RWPE2 (cell line): ENCODE measurements at regions not wholly inside any gene's neighbourhood (a gene's known extent, or its start where the extent isn't known, plus 50 kb on each side); places are given as distances from the start of the nearest gene placed in this dataset.
"Not testable (repeated sequence)": the region's sequence is repeated elsewhere in the genome, so short reads cannot be mapped to it uniquely, and the experiment has no call there.

Experiments used
- ATAC-seq: fragments of 200-7000 bp; cut with Tn5 transposase; 3 replicates; pipeline ENCODE4 v1.9.1; 2021; ENCODE audit warnings: low read depth
- DNase-seq: peaks from one replicate; pipeline ENCODE4 v3.0.0-alpha.2; 2020; ENCODE audit warnings: low spot score
- H3K27ac ChIP-seq: fragments of 450-650 bp; 2 replicates; pipeline ENCODE4 v1.5.1; 2017; ENCODE audit warnings: mild to moderate bottlenecking; ENCODE audit not compliant: poor library complexity, severe bottlenecking
- H3K27me3 ChIP-seq: fragments of 250-450 bp; sonication (Bioruptor Pico); 2 replicates; pipeline ENCODE4 v1.5.1; 2021; ENCODE audit warnings: mild to moderate bottlenecking, moderate library complexity; ENCODE audit not compliant: insufficient read depth, poor library complexity, severe bottlenecking
- H3K36me3 ChIP-seq: fragments of 250-450 bp; sonication (Bioruptor Pico); 2 replicates; pipeline ENCODE4 v1.5.1; 2020; ENCODE audit warnings: low read depth, mild to moderate bottlenecking, moderate library complexity
- H3K4me1 ChIP-seq: fragments of 250-450 bp; sonication (Bioruptor Pico); 2 replicates; pipeline ENCODE4 v1.5.1; 2021; ENCODE audit warnings: mild to moderate bottlenecking, moderate library complexity; ENCODE audit not compliant: insufficient read depth, poor library complexity, severe bottlenecking
- H3K4me3 ChIP-seq: fragments of 250-450 bp; sonication (Bioruptor Pico); 2 replicates; pipeline ENCODE4 v1.5.1; 2021; ENCODE audit warnings: mild to moderate bottlenecking, moderate library complexity; ENCODE audit not compliant: severe bottlenecking
- H3K9me3 ChIP-seq: fragments of 250-450 bp; sonication (Bioruptor Pico); 2 replicates; pipeline ENCODE4 v1.5.1; 2021; ENCODE audit warnings: mild to moderate bottlenecking, moderate library complexity; ENCODE audit not compliant: severe bottlenecking
- CTCF ChIP-seq: fragments of 450-650 bp; IDR thresholded peaks from one replicate; pipeline ENCODE4 v1.5.1; 2017; ENCODE audit warnings: mild to moderate bottlenecking, moderate library complexity; ENCODE audit not compliant: poor library complexity, severe bottlenecking

GRCh38 chr1:90220941-90221693, 226.2 kb downstream of the ZNF326 start:
- TF ChIP-seq CTCF = no peak
- Histone ChIP-seq H3K27me3 (peaks cover 4% of the 10 kb centered on the region), H3K27ac (no peak overlapping the region), H3K4me1 (no peaks in the 10 kb centered on the region), H3K4me3 (no peak overlapping the region), H3K9me3 (no peaks in the 10 kb centered on the region), H3K36me3 (no peaks in the 10 kb centered on the region)
- DNase-seq (no peak), ATAC-seq (no peak)

GRCh38 chr1:90220496-90220895, 225.6 kb downstream of the ZNF326 start:
- no peaks in the 10 kb centered on the region for H3K36me3 ChIP-seq
- no peaks in the 10 kb centered on the region for H3K9me3 ChIP-seq
- no peaks in the 10 kb centered on the region for H3K4me1 ChIP-seq
- no peak for ATAC-seq
- DNase-seq = no peak
- no peak for TF ChIP-seq CTCF
- H3K27me3 ChIP-seq = peaks cover 4% of the 10 kb centered on the region
- no peak overlapping the region for H3K4me3 ChIP-seq
- H3K27ac ChIP-seq = no peak overlapping the region

GRCh38 chr1:90219166-90219871, 224.4 kb downstream of the ZNF326 start:
- not testable (repeated sequence) for ATAC-seq, H3K4me3 ChIP-seq

GRCh38 chr1:90210633-90211491, 216.0 kb downstream of the ZNF326 start:
- no peak overlapping the region for H3K4me3 ChIP-seq
- H3K27me3 ChIP-seq = no peaks in the 10 kb centered on the region
- H3K9me3 ChIP-seq = no peaks in the 10 kb centered on the region
- no peak for TF ChIP-seq CTCF
- H3K4me1 ChIP-seq = no peaks in the 10 kb centered on the region
- no peak for DNase-seq
- no peaks in the 10 kb centered on the region for H3K36me3 ChIP-seq
- H3K27ac ChIP-seq = no peak overlapping the region
- peak; percentile 42; the same call in 1 of the 3 replicates for ATAC-seq

More at GRCh38 chr1:90219166-90219871, 224.4 kb downstream of the ZNF326 start:
- not testable (repeated sequence) for H3K4me1 ChIP-seq, DNase-seq, H3K27ac ChIP-seq, H3K36me3 ChIP-seq, H3K27me3 ChIP-seq, H3K9me3 ChIP-seq

- no peak overlapping the region for H3K4me3 ChIP-seq
- no peaks in the 10 kb centered on the region for H3K9me3 ChIP-seq
These were observed 214.0 kb downstream of the ZNF326 start for GRCh38 chr1:90208949-90209348.

More at GRCh38 chr1:90208949-90209348, 214.0 kb downstream of the ZNF326 start:
- ATAC-seq (no peak), DNase-seq (no peak)
- no peak for TF ChIP-seq CTCF
- no peaks in the 10 kb centered on the region for H3K27me3 ChIP-seq
- no peak overlapping the region for H3K27ac ChIP-seq
- no peaks in the 10 kb centered on the region for H3K4me1 ChIP-seq
- no peaks in the 10 kb centered on the region for H3K36me3 ChIP-seq
